A549 (cell line): ENCODE measurements at regions not wholly inside any gene's neighbourhood (a gene's known extent, or its start where the extent isn't known, plus 50 kb on each side); places are given as distances from the start of the nearest gene placed in this dataset.

Experiments
- CHD4 ChIP-seq: fragments of 200-600 bp; sonication (generic); IDR thresholded peaks from 2 replicates; pipeline ENCODE4 v1.6.1; 2016; ENCODE audit warnings: antibody characterized with exemption, mild to moderate bottlenecking, borderline replicate concordance
- CTCF ChIP-seq: fragments of >200 bp; sonication (Bioruptor Twin); formaldehyde crosslinking; IDR thresholded peaks from 3 replicates; pipeline ENCODE4 v1.5.1; 2016
- MAFK ChIP-seq: fragments of 450-650 bp; IDR thresholded peaks from 2 replicates; pipeline ENCODE4 v1.6.1; 2014; ENCODE audit not compliant: partially characterized antibody
- POLR2AphosphoS2 ChIP-seq: conservative IDR thresholded peaks from 2 replicates; pipeline ENCODE4 v1.6.1; 2012; ENCODE audit warnings: low read length, improper control_type of control experiment, inconsistent platforms
- RAD21 ChIP-seq, 2 experiments: fragments of >200 bp in 1 of 2; sonication (Bioruptor Twin) in 1 of 2; formaldehyde crosslinking in 1 of 2; IDR thresholded peaks in 1 of 2; conservative IDR thresholded peaks in 1 of 2; 2 replicates in 1 of 2; 3 replicates in 1 of 2; pipeline ENCODE4 v1.6.1; 2012 to 2018; ENCODE audit warnings: inconsistent platforms in 1 of 2

GRCh38 chr1:221575605-221576004 is 166.3 kb downstream of the DUSP10 start:
- no peak for TF ChIP-seq CHD4
- no peak for TF ChIP-seq CTCF
- no peak for TF ChIP-seq POLR2AphosphoS2
- TF ChIP-seq MAFK = no peak
- TF ChIP-seq RAD21 (conservative IDR thresholded peaks at IDR 0.05 in 1 of 2, IDR thresholded peaks at IDR 0.05 in 1 of 2) = no peak
